ENCODE measurements at regions not wholly inside any gene's neighbourhood (a gene's known extent, or its start where the extent isn't known, plus 50 kb on each side); places are given as distances from the start of the nearest gene placed in this dataset.

- TF ChIP-seq CTCF (IDR thresholded peaks at IDR 0.05) (no peak), POLR2A (IDR thresholded peaks at IDR 0.05) (no peak)
These were observed 107.7 kb upstream of the KCND2 start for GRCh38 chr7:120165227-120165626.

Data from heart left ventricle (tissue), 13 donors.